CD4-positive, alpha-beta T cell treated with Interferon gamma for 1 hour (primary cell): ENCODE measurements at regions not wholly inside any gene's neighbourhood (a gene's known extent, or its start where the extent isn't known, plus 50 kb on each side); places are given as distances from the start of the nearest gene placed in this dataset.

ENCODE experiments used
- DNase-seq: peaks from one replicate; pipeline ENCODE4 v3.0.0-alpha.2; 2020

DNA sequence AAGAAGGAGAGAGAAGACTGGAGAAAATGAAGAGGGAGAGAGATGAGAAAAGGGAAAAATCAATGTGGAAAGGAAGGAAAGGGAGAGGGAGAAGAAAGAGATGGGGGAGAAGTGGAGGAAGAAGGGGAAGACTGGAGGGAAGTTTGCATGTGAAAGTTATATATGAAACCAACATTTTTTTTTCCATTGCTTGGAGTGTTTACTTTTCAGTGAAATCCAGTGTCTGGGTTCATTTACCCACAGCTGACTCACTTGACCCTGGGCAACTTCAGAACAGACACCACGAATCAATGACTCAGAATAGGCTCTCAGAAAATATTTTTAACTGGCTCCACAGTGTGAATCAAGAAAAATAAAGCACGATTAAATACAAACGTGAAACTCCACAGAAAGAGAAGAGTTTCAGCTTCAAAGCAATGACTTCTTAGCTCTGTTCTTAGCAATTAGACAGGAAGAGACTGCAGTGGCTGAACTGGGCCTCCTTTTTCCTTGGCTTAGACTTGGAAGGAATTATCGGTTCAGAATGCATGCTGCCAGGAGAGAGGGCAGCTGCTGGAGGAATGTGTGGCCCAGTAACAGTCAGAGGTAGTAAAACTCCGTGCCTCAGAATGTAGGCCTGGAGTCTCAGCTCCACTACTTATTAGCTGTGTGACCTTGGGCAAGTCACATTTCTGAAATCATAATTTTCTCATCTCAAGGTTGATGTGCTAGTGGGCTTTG is 237.5 kb downstream of the MIAT start:
- no peak for DNase-seq

DNA sequence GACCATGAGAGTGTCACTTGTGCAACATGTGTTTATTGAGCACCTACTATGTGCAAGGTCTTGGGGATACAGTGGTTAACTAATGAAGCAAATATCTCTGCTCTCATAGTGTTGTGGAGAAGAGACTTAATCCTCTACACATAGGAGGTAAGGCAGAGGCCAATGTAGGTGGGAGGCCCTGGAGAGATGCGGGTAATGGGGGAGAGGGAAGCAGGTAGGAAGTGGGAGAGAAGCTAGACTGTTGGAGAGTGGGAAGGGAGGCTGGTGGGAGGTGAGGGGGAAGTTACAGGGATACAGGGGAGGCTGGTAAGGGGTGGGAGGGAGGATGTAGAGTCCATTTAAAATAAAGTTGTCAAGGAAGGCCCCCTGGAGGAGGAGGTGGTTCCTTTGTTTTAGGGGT is 240.0 kb downstream of the MIAT start:
- DNase-seq: no peak

DNA sequence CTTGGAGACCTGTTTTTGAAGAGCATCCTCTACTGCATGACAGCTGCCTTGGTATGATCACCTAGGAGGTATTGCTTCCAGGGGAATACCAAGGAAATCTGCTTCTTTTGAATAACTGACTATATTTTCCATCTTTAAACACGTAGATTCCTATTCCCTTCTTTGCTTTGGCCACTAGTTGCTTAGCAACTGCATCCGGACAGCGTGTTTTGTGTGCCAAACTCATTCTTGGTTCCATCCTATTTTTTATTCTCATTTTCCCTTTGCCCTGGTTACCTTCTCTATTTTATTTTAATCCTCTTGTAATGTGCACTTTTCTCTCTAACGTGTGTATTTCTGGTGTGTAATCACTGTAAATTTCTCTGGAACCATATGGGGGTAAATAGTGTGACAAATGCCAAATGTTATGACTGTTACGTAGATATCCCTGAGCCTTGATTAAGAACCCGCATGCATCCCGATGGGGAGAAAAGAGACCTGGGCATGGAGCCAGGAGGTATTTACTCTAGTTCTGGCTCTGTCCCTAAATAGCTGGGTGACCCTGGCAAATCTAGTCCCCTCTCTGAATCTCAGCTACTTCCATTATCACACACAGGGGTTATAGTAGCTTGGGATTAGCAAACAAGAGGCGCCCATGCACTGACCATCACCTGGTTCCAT is 241.7 kb downstream of the MIAT start:
- no peak for DNase-seq

DNA sequence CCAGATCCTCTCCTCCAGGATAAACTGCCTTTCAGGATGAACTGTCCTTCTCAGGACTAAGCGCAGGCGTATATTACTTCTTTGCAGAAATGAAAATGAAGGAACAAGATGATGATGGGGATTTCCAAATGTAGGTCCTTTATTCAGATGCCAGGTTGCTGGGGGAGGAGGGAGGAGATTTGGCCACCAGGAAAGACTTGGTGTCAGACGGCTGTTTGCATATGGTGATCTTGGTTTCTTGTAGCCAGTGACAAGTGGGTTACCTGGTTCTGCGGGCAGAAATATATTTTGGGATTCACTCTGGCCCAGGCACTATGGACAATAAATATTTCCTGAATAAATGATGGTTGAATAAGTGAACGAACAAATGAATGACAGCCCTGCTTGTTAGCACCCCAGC is 243.4 kb downstream of the MIAT start:
- no peak for DNase-seq

DNA sequence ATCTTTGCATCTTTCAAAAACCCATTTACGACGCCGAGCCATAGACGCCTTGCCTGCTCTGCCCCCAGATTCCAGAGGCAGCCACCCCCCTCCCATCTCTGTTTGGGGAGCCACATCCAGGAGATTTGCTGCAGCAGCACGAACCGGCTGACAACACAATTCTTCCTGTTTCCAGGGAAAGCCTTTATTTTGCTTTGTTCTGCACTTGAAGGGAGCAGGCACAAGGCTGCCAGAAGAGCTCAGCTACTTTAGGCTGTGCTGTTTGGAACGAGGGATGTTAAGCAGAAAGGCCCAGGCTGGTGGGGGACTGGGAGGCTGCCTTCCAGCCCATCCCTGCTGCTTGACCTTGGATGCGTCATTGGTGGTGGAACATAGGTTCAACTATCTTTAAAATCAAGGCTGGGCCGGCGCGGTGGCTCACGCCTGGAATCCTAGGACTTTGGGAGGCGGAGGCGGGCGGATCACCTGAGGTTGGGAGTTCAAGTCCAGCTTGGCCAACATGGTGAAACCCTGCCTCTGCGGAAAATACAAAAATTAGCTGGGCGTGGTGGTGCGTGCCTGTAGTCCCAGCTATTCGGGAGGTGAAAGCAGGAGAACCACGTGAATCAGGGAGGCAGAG is 243.9 kb downstream of the MIAT start:
- no peak for DNase-seq

DNA sequence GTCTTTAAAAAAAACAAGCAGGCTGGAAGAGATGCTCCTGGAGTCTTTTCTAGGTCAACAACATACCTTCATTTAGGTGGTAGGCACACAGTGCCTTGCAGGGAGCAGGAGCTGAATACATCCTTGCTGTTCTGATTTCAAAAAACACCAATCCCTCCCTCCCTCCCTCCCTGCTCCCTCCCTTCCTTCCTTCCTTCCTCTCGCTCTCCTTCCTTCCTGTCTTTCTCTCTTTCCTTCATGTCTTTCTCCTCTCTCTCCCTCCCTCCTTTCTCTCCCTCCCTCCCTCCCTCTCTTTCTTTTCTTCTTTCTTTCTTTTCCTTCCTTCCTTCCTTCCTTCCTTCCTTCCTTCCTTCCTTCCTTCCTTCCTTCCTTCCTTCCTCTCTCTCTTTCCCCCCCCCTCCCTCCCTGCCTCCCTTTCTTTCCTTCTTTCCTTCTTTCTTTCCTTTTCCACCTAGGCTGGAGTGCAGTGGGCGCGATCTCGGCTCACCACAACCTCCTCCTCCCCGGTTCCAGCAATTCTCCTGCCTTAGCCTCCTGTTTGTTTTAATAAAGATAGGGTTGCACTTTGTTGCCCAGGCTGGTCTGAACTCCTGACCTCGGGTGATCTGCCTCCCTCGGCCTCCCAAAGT is 245.1 kb downstream of the MIAT start:
- no peak for DNase-seq

DNA sequence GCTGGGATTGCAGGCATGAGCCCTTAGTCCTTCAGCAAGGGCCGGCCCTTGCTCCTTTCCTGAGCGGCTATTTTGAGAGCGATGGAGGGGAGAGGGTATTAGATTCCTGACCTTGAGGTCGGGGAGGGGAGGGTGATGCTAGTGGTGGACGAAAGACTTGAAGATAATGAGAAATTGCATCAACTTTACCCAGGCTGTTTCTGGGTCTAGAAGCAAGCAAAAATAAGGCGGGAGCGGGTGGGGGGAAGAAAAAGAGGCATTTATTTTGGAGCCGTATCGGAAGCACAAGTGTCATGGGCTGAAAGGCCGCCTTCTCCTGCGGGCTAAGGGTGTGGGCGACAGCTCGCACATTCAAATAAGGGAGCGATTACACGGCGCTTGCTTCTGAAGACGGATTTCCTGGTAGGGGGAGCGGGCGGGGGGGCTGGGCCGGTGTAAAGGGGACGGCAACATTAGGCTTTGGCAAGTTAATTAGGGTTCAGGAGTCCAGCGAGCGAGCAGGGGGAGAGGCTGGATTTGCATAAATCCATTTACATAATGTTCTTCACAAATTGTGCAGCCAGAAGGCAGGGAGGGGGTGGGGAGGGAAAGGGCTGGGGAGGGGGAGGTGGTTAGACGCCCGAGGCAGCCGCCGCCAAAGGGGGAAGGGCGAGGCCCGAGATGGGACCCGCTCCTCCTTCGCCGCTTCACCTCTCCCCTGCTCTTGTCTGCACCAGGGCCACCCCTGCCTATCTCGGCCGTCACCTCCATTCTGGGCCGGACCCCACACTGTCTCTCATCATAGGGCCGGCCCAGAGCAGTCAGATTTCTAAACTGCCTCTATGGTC is 245.9 kb downstream of the MIAT start:
- no peak for DNase-seq

DNA sequence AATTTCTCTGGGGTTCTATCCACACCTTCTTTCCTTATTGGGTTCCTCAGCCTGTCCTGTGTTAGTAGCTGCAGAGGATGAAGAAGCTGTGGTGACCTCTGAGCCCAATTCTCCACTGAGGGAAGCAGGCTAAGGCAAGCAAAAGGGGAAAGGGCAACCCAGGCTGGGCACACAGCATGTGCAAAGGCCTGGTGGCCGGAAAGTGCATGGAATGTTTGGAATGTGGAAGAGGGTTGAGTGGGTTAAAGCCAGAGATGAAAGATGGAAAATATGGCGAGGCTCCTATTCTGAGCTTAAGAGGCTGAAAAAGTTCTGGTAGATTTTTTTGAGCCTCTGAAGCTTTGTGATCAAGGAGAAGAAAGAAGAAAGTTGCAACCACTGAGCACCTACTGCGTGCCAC is 247.1 kb downstream of the MIAT start:
- no peak for DNase-seq

DNA sequence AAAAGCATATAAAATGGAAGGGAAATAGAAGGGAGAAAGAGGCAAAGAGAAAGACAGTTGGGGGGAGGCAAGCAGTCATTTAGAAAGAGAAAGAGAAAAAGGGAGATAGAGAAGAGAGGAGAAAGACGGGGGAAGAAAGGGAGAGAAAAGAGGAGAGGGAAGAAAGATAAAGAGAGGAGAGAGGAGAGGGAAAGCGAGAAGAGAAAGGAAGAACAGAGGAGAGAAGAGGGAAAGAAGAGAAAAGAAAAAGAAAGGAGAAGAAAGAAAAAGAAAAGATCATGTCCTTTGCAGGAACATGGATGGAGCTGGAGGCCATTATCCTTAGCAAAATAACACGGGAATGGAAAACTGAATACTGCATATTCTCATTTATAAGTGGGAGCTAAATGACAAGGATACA is 247.7 kb downstream of the MIAT start:
- DNase-seq: no peak

DNA sequence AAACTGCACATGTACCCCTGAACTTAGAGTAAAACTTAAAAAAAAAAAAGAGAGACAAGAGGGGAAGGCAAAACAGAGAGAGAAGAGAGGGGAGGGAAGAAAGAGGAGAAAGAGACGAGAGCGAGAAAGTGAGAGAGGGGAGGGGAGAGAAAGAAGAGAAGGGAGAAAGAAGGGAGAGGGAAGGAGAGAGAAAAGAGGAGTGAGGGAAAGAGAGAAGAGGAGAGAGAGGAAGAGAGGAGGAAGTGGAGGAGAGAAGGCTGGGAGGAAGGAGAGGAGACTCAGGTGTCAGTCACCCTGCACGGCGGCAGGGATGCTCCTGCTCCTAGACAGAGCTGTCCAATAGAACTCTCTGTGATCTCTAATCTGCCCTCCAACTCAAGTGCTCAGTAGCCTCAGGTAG is 248.3 kb downstream of the MIAT start:
- DNase-seq: no peak

DNA sequence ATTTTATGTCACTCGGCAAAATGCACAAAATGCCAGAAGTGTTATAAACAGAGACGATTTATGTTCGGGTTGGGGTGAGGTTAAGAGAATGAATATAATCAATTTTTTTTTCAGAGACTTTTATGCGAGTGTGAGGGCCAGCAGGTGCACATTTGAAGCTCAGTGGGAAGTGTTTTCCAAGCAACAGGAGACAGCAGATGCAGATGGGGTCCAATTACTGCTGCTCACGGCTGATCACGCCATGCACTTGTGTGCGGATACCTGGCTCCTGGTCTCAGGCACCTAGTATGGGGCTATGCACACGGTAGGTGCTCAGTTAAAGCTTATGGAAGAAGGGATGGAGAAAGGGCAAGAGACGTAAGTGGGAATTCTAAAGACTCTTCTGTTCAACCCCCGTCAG is 249.1 kb downstream of the MIAT start:
- DNase-seq: no peak

DNA sequence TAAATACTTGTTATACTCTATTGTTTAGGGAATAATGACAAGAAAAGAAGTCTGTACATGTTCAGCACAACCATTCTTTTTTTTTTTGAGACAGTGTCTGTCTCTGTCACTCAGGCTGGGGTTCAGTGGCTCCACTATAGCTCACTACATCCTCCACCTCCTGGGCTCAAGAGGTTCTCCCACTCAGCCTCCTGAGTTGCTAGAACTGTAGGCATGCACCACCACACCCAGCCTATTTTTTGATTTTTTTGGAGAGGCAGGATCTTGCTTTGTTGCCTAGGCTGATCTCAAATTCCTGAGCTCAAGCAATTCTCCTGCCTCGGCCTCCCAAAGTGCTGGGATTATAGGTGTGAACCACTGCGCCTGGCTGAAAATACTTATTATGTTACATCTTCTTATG is 250.0 kb downstream of the MIAT start:
- no peak for DNase-seq

DNA sequence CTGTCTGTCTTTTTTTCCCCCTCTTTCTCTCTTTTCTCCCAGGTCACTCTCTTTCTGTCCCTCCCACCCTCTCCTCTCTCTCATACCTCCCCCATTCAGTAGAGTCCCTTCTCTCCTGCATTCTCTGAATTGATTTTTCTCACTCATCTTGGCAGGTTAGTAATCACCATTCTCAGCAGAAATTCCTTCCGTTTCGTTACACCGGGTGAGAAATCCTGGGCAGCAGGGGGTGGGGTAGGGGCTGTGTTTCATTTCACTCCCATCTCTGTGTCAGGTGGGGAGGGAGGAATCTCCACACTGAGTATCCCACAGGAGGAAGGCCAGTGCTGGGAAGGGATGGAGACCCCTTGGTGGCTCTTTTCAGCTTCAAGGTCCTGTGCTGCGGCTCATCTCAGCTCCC is 253.5 kb downstream of the MIAT start:
- DNase-seq: no peak

DNA sequence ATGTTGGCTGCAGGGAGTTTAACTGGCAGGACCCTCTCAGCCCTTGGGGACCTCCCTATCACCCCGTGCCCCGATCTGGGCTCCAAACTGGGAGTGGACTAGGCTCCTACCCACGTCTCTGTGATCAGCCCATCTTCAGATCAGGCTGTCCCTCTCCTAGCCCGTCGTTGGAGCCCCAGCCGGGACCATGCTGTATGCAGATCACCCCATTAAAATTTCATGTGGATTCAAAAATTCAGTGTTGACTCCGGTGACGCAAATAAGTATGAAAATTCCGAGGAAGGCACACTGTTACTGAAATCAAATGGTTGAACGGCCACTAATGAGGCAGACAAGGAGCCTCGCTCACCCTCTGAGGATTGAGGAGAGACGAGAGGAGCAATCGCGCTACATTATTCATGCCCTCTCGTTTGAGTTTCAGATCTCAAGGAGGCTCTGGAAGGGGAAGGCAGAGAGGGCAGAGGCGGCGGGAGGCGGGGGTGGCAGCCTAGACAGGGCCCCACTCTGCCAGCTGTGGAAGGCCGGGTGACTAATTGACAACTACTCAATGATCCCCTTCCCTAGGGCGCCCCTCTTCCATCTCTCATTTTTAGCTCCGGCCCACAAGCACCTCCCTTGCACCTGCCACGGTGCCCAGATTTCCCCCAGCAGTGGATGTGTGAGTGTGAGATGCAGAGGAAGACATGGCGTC is 255.4 kb downstream of the MIAT start:
- DNase-seq: no peak

DNA sequence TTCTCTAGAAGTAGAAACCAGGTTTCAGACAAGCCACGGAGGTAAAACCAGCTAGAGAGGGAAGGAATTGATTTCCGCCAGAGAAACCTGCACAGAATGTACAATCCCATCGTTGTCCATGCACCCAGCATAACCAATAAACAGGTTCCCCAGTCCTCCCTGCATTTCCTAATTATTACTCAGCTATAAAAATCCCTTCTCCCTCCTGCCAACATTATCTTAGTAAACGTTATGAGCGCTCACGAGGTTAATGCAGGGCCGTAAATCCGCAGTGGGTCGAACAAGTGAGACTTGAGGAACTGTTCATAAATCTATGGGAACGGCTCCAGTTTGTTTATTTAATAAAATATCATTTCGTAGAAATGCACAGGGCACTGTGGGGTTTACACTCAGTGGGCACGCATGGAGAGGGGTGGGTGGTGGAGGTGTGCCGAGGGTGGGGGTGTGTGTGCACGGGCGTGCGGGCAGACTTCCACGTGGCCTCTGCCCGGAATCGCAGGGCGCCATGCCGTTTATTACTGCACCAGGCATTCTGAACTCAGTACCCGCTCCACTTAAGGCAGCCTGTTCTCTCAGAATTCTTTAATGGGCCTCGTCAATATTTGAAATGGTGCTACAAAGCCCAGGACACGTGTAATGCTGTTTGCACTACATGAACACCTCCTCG is 257.3 kb downstream of the MIAT start:
- DNase-seq: no peak

DNA sequence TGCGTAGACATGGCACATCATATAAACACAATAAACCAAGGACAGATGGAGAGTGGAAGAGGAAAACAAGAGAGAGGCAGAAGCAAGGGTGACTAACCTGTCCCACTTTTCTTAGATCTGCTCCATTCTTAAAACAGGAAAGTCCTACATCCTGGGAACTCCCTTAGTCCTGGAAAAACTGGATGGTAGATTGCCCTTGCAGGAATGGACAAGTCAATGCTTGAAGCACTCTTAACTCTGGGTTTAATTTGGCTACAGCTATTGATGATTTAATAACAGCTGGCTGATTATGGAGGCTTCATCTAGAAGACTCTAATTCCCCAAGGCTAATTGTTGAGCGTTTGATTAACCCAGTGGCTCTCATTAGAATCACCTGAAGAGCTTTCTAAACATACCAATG is 258.8 kb downstream of the MIAT start:
- DNase-seq: no peak

DNA sequence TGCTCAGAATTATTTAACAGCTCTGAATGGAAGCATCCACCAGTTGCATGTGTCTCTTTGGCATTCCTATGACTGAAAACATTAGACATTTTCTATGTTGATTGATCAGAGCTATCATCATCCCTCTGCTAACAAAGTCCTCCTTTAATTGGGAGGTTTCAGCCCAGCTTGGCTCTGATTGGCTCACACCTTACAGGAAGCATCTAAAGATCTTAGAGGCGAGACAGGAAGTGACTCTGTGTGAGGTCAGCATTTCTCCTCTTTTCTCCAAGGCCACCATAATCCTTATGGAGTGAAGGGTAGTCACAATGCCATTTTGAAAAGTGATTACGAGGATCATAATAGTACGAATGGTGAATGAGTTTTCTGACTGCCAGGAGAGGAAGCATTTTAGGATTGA is 260.8 kb downstream of the MIAT start:
- no peak for DNase-seq

DNA sequence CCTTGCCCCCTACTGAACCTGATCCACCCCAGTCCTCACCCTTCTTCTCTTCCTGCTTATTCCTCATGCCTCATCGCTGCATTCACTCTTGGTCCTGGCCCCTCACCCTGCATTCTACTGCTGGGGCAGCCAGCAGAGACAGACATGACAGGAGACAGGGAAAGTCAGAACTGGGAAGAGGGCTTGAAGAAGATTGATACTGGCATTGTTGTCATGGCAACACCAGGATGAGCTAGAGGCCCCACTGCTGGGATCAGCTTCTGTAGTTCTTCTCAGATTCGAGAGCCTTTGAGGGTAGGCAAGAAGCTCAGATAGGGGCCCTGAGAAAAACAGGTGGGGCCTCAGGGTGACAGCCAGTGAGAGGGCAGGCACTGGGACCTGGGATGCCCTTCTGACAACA is 264.3 kb downstream of the MIAT start:
- no peak for DNase-seq

DNA sequence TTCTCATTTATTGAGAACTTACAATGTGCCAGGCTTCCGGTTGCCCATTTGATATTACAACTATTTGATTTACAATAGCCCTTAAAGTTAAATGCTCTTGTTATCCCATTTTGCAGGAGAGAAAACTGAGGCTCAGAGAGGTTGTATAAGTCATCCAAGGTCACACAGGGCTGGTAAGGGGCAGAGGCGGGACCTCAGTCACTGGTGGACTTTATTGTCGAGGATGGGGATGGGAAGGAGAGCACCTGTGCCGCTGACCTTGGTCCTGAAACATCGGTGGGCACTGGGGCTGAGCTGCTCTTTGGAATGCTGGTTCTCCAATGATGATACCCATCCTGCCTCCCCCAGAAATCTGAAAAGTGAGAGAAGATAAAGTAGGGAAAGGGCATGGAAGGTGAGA is 265.4 kb downstream of the MIAT start:
- no peak for DNase-seq

DNA sequence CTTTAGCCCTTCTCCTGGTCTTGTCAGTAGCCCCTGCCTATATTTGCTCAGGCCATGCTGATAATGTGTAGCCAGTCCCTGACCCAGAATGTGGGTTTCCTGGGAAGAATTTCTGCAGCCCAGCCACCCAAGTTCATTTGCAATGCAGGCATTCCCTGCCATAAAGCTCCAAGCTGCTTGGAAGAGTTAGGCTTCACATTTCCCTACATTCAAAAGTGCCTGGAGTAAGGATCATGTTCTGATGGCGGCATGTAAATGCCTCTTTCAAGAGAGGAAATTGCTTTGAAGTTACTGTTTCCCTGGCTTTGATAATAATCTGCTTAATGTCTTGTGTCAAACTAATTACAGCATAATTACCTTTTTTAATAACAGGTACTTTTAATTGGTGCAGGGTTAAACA is 266.1 kb downstream of the MIAT start:
- no peak for DNase-seq

DNA sequence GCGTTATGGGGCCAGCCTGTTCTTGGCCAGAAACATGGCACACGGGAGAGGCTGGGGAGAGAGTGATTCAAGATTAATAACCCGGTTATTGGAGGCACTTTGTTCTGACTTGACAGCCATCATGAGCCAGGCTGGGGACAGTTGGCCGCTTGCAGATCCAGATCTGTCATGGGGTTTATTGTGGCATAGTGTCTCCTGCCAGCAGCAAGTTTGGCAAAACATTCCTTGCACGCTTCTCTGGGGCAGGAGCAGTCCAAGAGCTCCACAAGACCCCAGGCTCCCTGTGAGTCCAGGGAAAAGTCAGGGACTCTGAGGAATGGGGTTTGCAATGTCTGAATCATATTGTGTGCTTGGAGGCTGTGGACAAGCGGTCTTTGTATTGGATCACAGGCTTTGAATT is 270.4 kb downstream of the MIAT start:
- DNase-seq: no peak

DNA sequence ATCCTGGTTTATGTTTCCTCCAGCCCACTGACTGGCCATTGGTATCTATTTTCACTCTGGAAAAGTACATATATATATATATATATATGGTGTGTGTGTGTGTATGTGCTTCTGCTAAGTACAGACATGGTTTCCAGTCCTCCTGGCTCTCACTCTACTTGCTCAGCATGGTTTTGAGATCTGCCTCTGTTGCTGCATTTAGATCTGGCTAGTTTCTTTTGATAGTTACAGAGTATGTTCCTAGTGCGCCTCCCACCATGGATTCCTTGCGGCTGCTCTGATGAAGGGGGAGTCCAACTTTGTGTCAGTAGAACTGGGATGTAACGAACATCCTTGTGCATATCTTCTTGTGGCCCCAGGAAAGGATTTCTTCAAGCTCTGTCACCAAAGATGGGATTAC is 274.1 kb downstream of the MIAT start:
- no peak for DNase-seq
